Right atrium auricular region (tissue), 2 donors: ENCODE measurements at regions not wholly inside any gene's neighbourhood (a gene's known extent, or its start where the extent isn't known, plus 50 kb on each side); places are given as distances from the start of the nearest gene placed in this dataset.
"Not testable (repeated sequence)": the region's sequence is repeated elsewhere in the genome, so short reads cannot be mapped to it uniquely, and the experiment has no call there.

Source experiments
- DNase-seq: peaks from one replicate; pipeline ENCODE4 v3.0.0-alpha.2; 2019; ENCODE audit warnings: low spot score
- H3K27ac ChIP-seq, 2 donors: fragments of 200-600 bp; sonication (generic); 1 replicate in 1 of 2; 2 replicates in 1 of 2; pipeline ENCODE4 v1.5.1; 2016 to 2019
- H3K27me3 ChIP-seq, 2 donors: fragments of 200-600 bp; sonication (generic); one replicate each; pipeline versions ENCODE4 v1.5.1 to v1.6.0; 2017 to 2019
- H3K36me3 ChIP-seq: fragments of 200-600 bp; sonication (generic); one replicate; pipeline ENCODE4 v1.5.1; 2016
- H3K4me1 ChIP-seq, 2 donors: fragments of 200-600 bp; sonication (generic); one replicate each; pipeline versions ENCODE4 v1.5.1 to v1.6.0; 2017 to 2019
- H3K4me3 ChIP-seq, 2 donors: fragments of 200-600 bp; sonication (generic); 1 replicate in 1 of 2; 2 replicates in 1 of 2; pipeline ENCODE4 v1.5.1; 2017 to 2019; ENCODE audit warnings: mild to moderate bottlenecking in 1 of 2, moderate library complexity in 1 of 2
- H3K9me3 ChIP-seq, 2 donors: fragments of 200-600 bp; sonication (generic); one replicate each; pipeline ENCODE4 v1.5.1; 2019
- TF ChIP-seq, protein P1 (sequence below), 2 donors: fragments of 200-600 bp; sonication (generic); IDR thresholded peaks; one replicate each; pipeline ENCODE4 v1.5.1; 2019; ENCODE audit warnings: antibody characterized with exemption in 2 of 2

DNA sequence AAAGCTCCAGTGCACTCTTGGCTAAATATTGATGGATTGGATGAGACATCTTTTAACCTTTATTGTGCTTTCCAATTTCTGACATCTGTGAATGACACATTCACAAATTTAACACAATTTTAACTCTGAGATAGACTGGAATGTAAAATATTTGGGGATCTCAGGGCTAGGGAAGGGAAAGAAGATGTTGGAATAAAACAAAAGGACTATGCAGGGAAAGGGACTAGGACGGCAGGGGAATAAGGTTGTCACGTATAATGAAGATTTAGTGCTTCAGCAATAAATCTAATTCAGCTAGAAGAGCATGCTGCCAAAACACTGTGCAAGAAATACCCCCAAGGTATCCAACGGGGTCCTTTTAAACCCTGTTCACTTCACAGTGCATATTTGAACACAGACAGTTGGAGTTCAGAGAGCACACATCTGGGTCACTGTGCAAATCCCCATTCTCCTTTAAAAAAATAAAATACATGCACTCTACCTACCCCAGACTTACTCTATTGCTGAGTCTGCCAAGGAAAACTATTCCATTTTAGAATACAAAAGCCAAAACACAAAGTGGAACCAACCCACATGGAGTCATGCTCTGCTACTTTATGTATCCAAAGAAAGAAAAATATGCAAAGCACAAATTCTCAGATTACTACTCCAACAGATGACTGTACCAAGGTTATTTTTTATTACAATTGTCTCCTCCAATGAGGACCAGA is 151.0 kb upstream of the RSPO3 start:
- TF ChIP-seq, protein P1, sequence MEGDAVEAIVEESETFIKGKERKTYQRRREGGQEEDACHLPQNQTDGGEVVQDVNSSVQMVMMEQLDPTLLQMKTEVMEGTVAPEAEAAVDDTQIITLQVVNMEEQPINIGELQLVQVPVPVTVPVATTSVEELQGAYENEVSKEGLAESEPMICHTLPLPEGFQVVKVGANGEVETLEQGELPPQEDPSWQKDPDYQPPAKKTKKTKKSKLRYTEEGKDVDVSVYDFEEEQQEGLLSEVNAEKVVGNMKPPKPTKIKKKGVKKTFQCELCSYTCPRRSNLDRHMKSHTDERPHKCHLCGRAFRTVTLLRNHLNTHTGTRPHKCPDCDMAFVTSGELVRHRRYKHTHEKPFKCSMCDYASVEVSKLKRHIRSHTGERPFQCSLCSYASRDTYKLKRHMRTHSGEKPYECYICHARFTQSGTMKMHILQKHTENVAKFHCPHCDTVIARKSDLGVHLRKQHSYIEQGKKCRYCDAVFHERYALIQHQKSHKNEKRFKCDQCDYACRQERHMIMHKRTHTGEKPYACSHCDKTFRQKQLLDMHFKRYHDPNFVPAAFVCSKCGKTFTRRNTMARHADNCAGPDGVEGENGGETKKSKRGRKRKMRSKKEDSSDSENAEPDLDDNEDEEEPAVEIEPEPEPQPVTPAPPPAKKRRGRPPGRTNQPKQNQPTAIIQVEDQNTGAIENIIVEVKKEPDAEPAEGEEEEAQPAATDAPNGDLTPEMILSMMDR (IDR thresholded peaks at IDR 0.05): no peak
- Histone ChIP-seq H3K36me3 (no peaks in the 10 kb centered on the region), H3K9me3 (no peaks in the 10 kb centered on the region), H3K4me1 (no peaks in the 10 kb centered on the region), H3K4me3 (no peak overlapping the region), H3K27me3 (no peaks in the 10 kb centered on the region), H3K27ac (no peak overlapping the region)
- DNase-seq: no peak

- no peaks in the 10 kb centered on the region for H3K36me3 ChIP-seq
- no peak overlapping the region for H3K4me3 ChIP-seq
- H3K27me3 ChIP-seq: no peaks in the 10 kb centered on the region
- no peak overlapping the region for H3K27ac ChIP-seq
- H3K4me1 ChIP-seq: no peaks in the 10 kb centered on the region
- peaks cover 0 to 12% of the 10 kb centered on the region in 2 donors for H3K9me3 ChIP-seq
- TF ChIP-seq, protein P1 (IDR thresholded peaks at IDR 0.05): no peak
- no peak for DNase-seq
Measured at GRCh38 chr6:126976253-126976797, 142.1 kb upstream of the RSPO3 start.

DNA sequence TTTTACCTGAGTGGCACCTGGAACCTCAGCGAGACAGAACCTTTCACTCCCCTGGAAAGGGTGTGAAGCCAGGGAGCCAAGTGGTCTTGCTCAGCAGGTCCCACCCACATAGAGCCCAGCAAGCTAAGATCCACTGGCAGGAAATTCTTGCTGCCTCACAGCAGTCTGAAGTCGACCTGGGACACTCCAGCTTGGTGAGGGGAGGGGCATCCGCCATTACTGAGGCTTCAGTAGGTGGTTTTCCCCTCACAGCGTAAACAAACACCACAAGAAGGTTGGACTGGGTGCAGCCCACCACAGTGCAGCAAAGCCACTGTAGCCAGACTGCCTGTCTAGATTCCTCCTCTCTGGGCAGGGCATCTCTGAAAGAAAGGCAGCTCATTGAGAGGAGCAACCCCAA is 134.7 kb upstream of the RSPO3 start:
- H3K27ac ChIP-seq: no peak overlapping the region
- no peak for DNase-seq
- TF ChIP-seq, protein P1 (IDR thresholded peaks at IDR 0.05): no peak
- no peaks in the 10 kb centered on the region for H3K4me1 ChIP-seq
- H3K9me3 ChIP-seq: peaks cover 0 to 9% of the 10 kb centered on the region in 2 donors
- no peak overlapping the region for H3K4me3 ChIP-seq
- no peaks in the 10 kb centered on the region for H3K36me3 ChIP-seq
- no peaks in the 10 kb centered on the region for H3K27me3 ChIP-seq

DNA sequence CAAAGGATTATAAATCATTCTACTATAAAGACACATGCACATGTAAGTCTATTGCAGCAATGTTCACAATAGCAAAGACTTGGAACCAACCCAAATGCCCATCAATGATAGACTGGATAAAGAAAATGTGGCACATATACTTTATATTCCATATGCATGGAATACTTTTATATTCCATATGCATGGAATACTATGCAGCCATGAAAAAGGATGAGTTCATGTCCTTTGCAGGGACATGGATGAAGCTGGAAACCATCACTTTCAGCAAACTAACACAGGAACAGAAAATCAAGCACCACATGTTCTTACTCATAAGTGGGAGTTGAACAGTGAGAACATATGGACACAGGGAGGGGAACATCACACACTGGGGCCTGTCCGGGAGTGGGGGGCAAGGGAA is 130.3 kb upstream of the RSPO3 start:
- not testable (repeated sequence) for H3K4me1 ChIP-seq, H3K27me3 ChIP-seq, H3K9me3 ChIP-seq, DNase-seq, H3K36me3 ChIP-seq, H3K4me3 ChIP-seq, H3K27ac ChIP-seq

- no peak for DNase-seq
- Histone ChIP-seq H3K9me3 (no peaks in the 10 kb centered on the region), H3K27ac (no peak overlapping the region), H3K27me3 (no peaks in the 10 kb centered on the region), H3K4me3 (no peak overlapping the region), H3K4me1 (no peaks in the 10 kb centered on the region), H3K36me3 (no peaks in the 10 kb centered on the region)
- TF ChIP-seq, protein P1 (IDR thresholded peaks at IDR 0.05): no peak
Measured at GRCh38 chr6:127000631-127001030, 117.8 kb upstream of the RSPO3 start.

DNA sequence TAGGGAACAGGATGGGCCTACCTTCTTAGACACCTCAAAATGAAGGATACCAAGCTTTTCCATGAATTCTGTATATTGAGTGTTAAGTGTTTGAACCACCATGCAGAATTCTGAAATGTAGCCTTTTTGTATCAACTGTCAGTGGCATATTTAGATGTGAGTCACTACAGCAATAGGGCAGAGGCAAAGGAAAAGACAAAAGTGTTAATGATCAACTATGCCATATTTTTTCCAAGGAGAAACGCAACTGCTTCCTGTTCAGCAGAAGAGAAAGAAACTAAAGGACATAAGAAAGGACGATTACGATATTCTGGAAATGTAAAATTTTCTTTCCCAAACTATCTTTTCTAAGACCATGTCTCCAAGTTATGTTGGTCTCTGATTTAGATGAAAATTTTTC is 104.6 kb upstream of the RSPO3 start:
- no peaks in the 10 kb centered on the region for H3K9me3 ChIP-seq
- no peaks in the 10 kb centered on the region for H3K27me3 ChIP-seq
- no peaks in the 10 kb centered on the region for H3K4me1 ChIP-seq
- no peak overlapping the region for H3K27ac ChIP-seq
- no peak for DNase-seq
- no peak overlapping the region for H3K4me3 ChIP-seq
- TF ChIP-seq, protein P1 (IDR thresholded peaks at IDR 0.05): no peak
- H3K36me3 ChIP-seq: no peaks in the 10 kb centered on the region
